GM19035 (cell line): ENCODE measurements at regions not wholly inside any gene's neighbourhood (a gene's known extent, or its start where the extent isn't known, plus 50 kb on each side); places are given as distances from the start of the nearest gene placed in this dataset.

Experiments used
- ATAC-seq: cut with Tn5 transposase; IDR thresholded peaks from one replicate; pipeline ENCODE4 v1.9.1; 2021; ENCODE audit not compliant: unreplicated experiment

GRCh38 chr4:140809676-140810075, 53.5 kb upstream of the TBC1D9 start:
- no peak for ATAC-seq

GRCh38 chr4:140808256-140808655, 52.1 kb upstream of the TBC1D9 start:
- peak; percentile 2 for ATAC-seq

GRCh38 chr4:140807491-140808252, 51.5 kb upstream of the TBC1D9 start:
- ATAC-seq, result peak; percentile 89

GRCh38 chr4:140806163-140806562, 50.0 kb upstream of the TBC1D9 start:
- peak; percentile 53 for ATAC-seq
